ENCODE measurements at regions not wholly inside any gene's neighbourhood (a gene's known extent, or its start where the extent isn't known, plus 50 kb on each side); places are given as distances from the start of the nearest gene placed in this dataset.

- intact Hi-C loops (cut with DNase I), result no loop called here
- no peak overlapping the region for H3K27ac ChIP-seq
- DNase-seq, result no peak
- H3K36me3 ChIP-seq, result peaks cover 0 to 4% (median 0%) of the 10 kb centered on the region in 4 donors
- peaks cover 14 to 43% (median 19%) of the 10 kb centered on the region in 4 donors for H3K9me3 ChIP-seq
- no peak overlapping the region for H3K4me3 ChIP-seq
- WGBS, 2 donors, result 87% methylated on average over 14 of the region's 14 CpGs
- H3K4me1 ChIP-seq, result no peaks in the 10 kb centered on the region
- TF ChIP-seq EP300 (IDR thresholded peaks at IDR 0.05), result no peak
- no peak for TF ChIP-seq POLR2AphosphoS5 (IDR thresholded peaks at IDR 0.05)
- no peak for TF ChIP-seq POLR2A (IDR thresholded peaks at IDR 0.05)
- TF ChIP-seq CTCF (IDR thresholded peaks at IDR 0.05), result no peak
- no peaks in the 10 kb centered on the region for H3K27me3 ChIP-seq
These were observed 1361.3 kb downstream of the UQCRFS1 start for GRCh38 chr19:27851543-27852060.

- DNase-seq, result no peak
- Histone ChIP-seq H3K27ac (no peak overlapping the region), H3K4me1 (no peaks in the 10 kb centered on the region), H3K4me3 (no peak overlapping the region), H3K9me3 (peaks cover 13 to 48% (median 19%) of the 10 kb centered on the region in 4 donors), H3K27me3 (no peaks in the 10 kb centered on the region), H3K36me3 (peaks cover 0 to 4% (median 0%) of the 10 kb centered on the region in 4 donors)
- intact Hi-C loops (cut with DNase I), result no loop called here
- TF ChIP-seq EP300 (IDR thresholded peaks at IDR 0.05) (no peak), POLR2AphosphoS5 (IDR thresholded peaks at IDR 0.05) (no peak), POLR2A (IDR thresholded peaks at IDR 0.05) (no peak), CTCF (IDR thresholded peaks at IDR 0.05) (no peak)
- 95 to 96% methylated on average over 30 of the region's 30 CpGs for WGBS, 2 donors
These were observed 1361.9 kb downstream of the UQCRFS1 start for GRCh38 chr19:27851002-27851481.

- no peaks in the 10 kb centered on the region for H3K27me3 ChIP-seq
- WGBS, 2 donors, result 74 to 76% methylated on average over 5 of the region's 5 CpGs
- peaks cover 0 to 4% (median 0%) of the 10 kb centered on the region in 4 donors for H3K36me3 ChIP-seq
- no peak overlapping the region for H3K27ac ChIP-seq
- intact Hi-C loops (cut with DNase I), result no loop called here
- H3K4me3 ChIP-seq, result no peak overlapping the region
- H3K9me3 ChIP-seq, result peaks cover 9 to 56% (median 13%) of the 10 kb centered on the region in 4 donors
- TF ChIP-seq POLR2AphosphoS5 (IDR thresholded peaks at IDR 0.05), result no peak
- no peak for TF ChIP-seq POLR2A (IDR thresholded peaks at IDR 0.05)
- no peak for TF ChIP-seq EP300 (IDR thresholded peaks at IDR 0.05)
- TF ChIP-seq CTCF (IDR thresholded peaks at IDR 0.05), result no peak
- H3K4me1 ChIP-seq, result no peaks in the 10 kb centered on the region
- DNase-seq, result no peak
These were observed 1366.0 kb downstream of the UQCRFS1 start for GRCh38 chr19:27846944-27847343.

- 88% methylated on average over 6 of the region's 6 CpGs for WGBS, 2 donors
- no peaks in the 10 kb centered on the region for H3K4me1 ChIP-seq
- intact Hi-C loops (cut with DNase I), result no loop called here
- H3K4me3 ChIP-seq, result no peak overlapping the region
- no peak for DNase-seq
- H3K27me3 ChIP-seq, result no peaks in the 10 kb centered on the region
- peaks cover 0 to 47% (median 5%) of the 10 kb centered on the region in 4 donors for H3K9me3 ChIP-seq
- TF ChIP-seq POLR2A (IDR thresholded peaks at IDR 0.05), result no peak
- no peak for TF ChIP-seq POLR2AphosphoS5 (IDR thresholded peaks at IDR 0.05)
- no peak for TF ChIP-seq CTCF (IDR thresholded peaks at IDR 0.05)
- TF ChIP-seq EP300 (IDR thresholded peaks at IDR 0.05), result no peak
- H3K36me3 ChIP-seq, result no peaks in the 10 kb centered on the region
- H3K27ac ChIP-seq, result no peak overlapping the region
These were observed 1368.7 kb downstream of the UQCRFS1 start for GRCh38 chr19:27844261-27844660.

GRCh38 chr19:27843861-27844260 lies 1369.1 kb downstream of the UQCRFS1 start:
- Histone ChIP-seq H3K27me3 (no peaks in the 10 kb centered on the region), H3K4me1 (no peaks in the 10 kb centered on the region), H3K36me3 (no peaks in the 10 kb centered on the region), H3K4me3 (no peak overlapping the region), H3K9me3 (peaks cover 0 to 44% (median 5%) of the 10 kb centered on the region in 4 donors), H3K27ac (no peak overlapping the region)
- 95% methylated on average over 3 of the region's 3 CpGs for WGBS, 2 donors
- TF ChIP-seq CTCF (IDR thresholded peaks at IDR 0.05) (no peak), POLR2AphosphoS5 (IDR thresholded peaks at IDR 0.05) (no peak), POLR2A (IDR thresholded peaks at IDR 0.05) (no peak), EP300 (IDR thresholded peaks at IDR 0.05) (no peak)
- no peak for DNase-seq
- intact Hi-C loops (cut with DNase I), result no loop called here

All from sigmoid colon (tissue), 6 donors.